DND-41 (cell line): ENCODE measurements at regions not wholly inside any gene's neighbourhood (a gene's known extent, or its start where the extent isn't known, plus 50 kb on each side); places are given as distances from the start of the nearest gene placed in this dataset.

ENCODE experiments used
- ATAC-seq: fragments of 200-7000 bp; cut with Tn5 transposase; 3 replicates; pipeline ENCODE4 v1.9.1; 2021; ENCODE audit warnings: low read depth; ENCODE audit not compliant: insufficient read depth
- DNase-seq: peaks from one replicate; pipeline ENCODE4 v3.0.0-alpha.2; 2020
- H2AFZ ChIP-seq: 2 replicates; pipeline ENCODE4 v1.6.0; 2012; ENCODE audit warnings: low read depth, low read length
- H3K27ac ChIP-seq: 2 replicates; pipeline ENCODE4 v1.5.1; 2012; ENCODE audit warnings: low read length, inconsistent platforms
- H3K27me3 ChIP-seq: fragments of 200-600 bp; sonication (generic); 2 replicates; pipeline ENCODE4 v1.6.0; 2012; ENCODE audit warnings: low read length, mild to moderate bottlenecking, inconsistent platforms; ENCODE audit not compliant: insufficient read depth, poor library complexity
- H3K36me3 ChIP-seq: 2 replicates; pipeline ENCODE4 v1.5.1; 2012; ENCODE audit warnings: low read length, inconsistent platforms; ENCODE audit not compliant: insufficient read depth
- H3K4me1 ChIP-seq: 2 replicates; pipeline ENCODE4 v1.5.1; 2012; ENCODE audit warnings: mild to moderate bottlenecking, low read length; ENCODE audit not compliant: insufficient read depth
- H3K4me2 ChIP-seq: 2 replicates; pipeline ENCODE4 v1.6.0; 2012; ENCODE audit warnings: mild to moderate bottlenecking, moderate library complexity, low read length, inconsistent platforms; ENCODE audit not compliant: insufficient read depth
- H3K4me3 ChIP-seq, 2 experiments: fragments of 200-600 bp in 1 of 2; shearing (Covaris generic) in 1 of 2; 2 replicates each; pipeline ENCODE4 v1.5.1; 2012 to 2016; ENCODE audit warnings: inconsistent platforms in 2 of 2, low read length in 2 of 2, mild to moderate bottlenecking in 2 of 2, low read depth in 1 of 2, moderate library complexity in 1 of 2
- H3K79me2 ChIP-seq: 2 replicates; pipeline ENCODE4 v1.6.0; 2012; ENCODE audit warnings: low read length, inconsistent platforms; ENCODE audit not compliant: insufficient read depth
- H3K9ac ChIP-seq: 2 replicates; pipeline ENCODE4 v1.6.0; 2012; ENCODE audit warnings: low read depth, mild to moderate bottlenecking, inconsistent platforms, low read length, moderate library complexity
- H3K9me3 ChIP-seq: 2 replicates; pipeline ENCODE4 v1.5.1; 2012; ENCODE audit warnings: low read length, moderate library complexity, mild to moderate bottlenecking, inconsistent platforms; ENCODE audit not compliant: insufficient read depth, severe bottlenecking
- H4K20me1 ChIP-seq: 2 replicates; pipeline ENCODE4 v1.6.0; 2012; ENCODE audit warnings: low read length; ENCODE audit not compliant: insufficient read depth
- EZH2 ChIP-seq: IDR thresholded peaks from 3 replicates; pipeline ENCODE4 v1.6.1; 2012; ENCODE audit warnings: borderline replicate concordance, low read depth, mild to moderate bottlenecking, moderate library complexity, low read length, inconsistent platforms; ENCODE audit not compliant: severe bottlenecking
- TF ChIP-seq, protein P1 (sequence below): IDR thresholded peaks from 2 replicates; pipeline ENCODE4 v1.5.1; 2012; ENCODE audit warnings: borderline replicate concordance, low read length, moderate library complexity, mild to moderate bottlenecking; ENCODE audit not compliant: poor library complexity, severe bottlenecking; ENCODE audit errors: extremely low read depth

DNA sequence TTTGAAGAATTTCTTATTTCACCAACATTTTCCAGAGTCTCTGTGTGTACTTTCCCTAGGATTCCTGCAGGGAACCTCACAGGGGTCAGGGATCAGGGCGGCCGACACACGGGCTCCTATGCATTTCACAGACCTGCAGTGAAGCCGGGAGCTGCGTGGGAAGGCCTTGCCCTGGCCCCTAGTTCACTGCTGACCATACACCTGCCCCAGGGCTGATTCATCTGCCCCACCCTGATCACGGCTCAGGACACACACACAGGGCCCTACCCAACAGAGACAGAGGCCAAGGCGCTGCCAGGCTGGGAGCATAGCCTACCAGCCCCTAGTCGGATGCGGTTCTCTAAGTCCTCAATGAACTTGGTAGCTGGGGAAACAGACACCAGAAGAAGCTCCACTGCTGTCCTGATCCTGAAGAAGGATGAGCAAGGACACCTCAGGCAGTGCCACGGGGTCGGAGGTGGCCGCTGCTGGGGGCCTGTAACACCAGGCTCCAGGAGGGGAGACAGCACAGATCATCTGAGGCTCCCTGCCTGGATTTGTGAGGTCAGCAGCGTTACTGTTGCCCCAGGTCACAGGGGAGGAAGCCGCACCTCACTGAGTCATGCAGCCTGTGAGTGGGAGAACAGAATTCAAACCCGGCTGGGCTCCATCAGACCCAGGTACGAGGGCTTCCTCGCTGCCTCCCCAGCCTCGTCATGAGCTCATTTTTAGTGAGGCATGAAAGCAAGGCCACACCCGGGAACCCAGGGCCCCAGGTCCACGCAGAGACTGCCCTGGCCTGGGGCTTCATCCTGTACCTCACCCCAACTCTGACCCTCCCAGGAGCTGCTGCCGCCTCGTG, 278.8 kb upstream of the PPP2R2D start:
- Histone ChIP-seq H3K27me3 (no peaks in the 10 kb centered on the region), H4K20me1 (no peaks in the 10 kb centered on the region), H3K4me3 (no peak overlapping the region), H3K4me2 (no peak overlapping the region), H3K79me2 (no peaks in the 10 kb centered on the region), H3K36me3 (no peaks in the 10 kb centered on the region), H3K9me3 (no peaks in the 10 kb centered on the region), H3K4me1 (no peaks in the 10 kb centered on the region), H3K9ac (no peak overlapping the region), H3K27ac (no peak overlapping the region), H2AFZ (no peak overlapping the region)
- TF ChIP-seq EZH2: no peak
- TF ChIP-seq, protein P1, sequence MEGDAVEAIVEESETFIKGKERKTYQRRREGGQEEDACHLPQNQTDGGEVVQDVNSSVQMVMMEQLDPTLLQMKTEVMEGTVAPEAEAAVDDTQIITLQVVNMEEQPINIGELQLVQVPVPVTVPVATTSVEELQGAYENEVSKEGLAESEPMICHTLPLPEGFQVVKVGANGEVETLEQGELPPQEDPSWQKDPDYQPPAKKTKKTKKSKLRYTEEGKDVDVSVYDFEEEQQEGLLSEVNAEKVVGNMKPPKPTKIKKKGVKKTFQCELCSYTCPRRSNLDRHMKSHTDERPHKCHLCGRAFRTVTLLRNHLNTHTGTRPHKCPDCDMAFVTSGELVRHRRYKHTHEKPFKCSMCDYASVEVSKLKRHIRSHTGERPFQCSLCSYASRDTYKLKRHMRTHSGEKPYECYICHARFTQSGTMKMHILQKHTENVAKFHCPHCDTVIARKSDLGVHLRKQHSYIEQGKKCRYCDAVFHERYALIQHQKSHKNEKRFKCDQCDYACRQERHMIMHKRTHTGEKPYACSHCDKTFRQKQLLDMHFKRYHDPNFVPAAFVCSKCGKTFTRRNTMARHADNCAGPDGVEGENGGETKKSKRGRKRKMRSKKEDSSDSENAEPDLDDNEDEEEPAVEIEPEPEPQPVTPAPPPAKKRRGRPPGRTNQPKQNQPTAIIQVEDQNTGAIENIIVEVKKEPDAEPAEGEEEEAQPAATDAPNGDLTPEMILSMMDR: no peak
- no peak for ATAC-seq
- DNase-seq: no peak

DNA sequence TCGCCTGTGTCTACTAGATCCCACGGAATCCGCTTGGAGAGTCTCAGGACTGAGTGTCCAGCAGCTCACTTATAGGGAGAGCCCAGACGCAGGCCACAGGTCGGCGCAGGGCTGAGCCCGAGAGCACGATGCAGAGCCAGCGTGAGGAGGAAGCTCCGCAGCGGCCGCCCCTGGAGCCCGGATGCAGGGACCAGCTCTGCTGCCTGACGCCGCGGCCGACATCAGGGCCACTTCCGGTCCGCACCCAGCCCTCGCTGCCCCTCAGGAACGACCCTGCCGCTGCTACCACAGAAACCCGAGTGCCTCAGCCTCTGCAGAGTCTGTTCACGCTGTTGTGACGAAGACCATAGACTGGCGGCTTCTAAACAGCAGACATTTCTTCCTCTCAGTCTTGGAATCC, 275.8 kb upstream of the PPP2R2D start:
- H3K9me3 ChIP-seq: no peaks in the 10 kb centered on the region
- ATAC-seq (no peak), DNase-seq (no peak)
- H3K9ac ChIP-seq: no peak overlapping the region
- TF ChIP-seq, protein P1: no peak
- TF ChIP-seq EZH2: no peak
- no peaks in the 10 kb centered on the region for H3K4me1 ChIP-seq
- H3K36me3 ChIP-seq: no peaks in the 10 kb centered on the region
- no peak overlapping the region for H3K27ac ChIP-seq
- no peaks in the 10 kb centered on the region for H3K27me3 ChIP-seq
- no peak overlapping the region for H3K4me2 ChIP-seq
- no peaks in the 10 kb centered on the region for H3K79me2 ChIP-seq
- no peaks in the 10 kb centered on the region for H4K20me1 ChIP-seq
- no peak overlapping the region for H3K4me3 ChIP-seq
- H2AFZ ChIP-seq: no peak overlapping the region

DNA sequence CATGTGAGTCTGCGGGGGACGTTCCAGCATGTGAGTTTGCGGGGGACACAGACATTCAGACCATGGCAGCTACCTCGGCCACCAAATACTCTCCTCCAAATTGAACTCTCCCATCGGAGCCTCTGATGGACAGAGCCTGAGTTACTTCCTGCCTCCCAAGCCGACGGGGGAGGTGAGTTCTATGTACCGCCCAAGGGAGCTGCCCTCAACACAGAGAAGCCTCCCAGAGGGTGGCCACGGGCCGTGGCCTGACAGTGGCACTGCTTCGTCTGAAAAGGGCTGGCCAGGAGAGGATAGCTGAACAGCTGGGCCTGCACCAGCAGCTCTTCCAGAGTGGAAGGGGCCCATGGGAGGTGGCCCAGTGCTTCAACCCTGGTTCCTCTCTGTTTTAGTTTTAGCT, 274.5 kb upstream of the PPP2R2D start:
- no peak for TF ChIP-seq EZH2
- TF ChIP-seq, protein P1: no peak
- no peak for ATAC-seq
- Histone ChIP-seq H3K9me3 (no peaks in the 10 kb centered on the region), H3K4me3 (no peak overlapping the region), H3K36me3 (no peaks in the 10 kb centered on the region), H3K4me2 (no peak overlapping the region), H4K20me1 (no peaks in the 10 kb centered on the region), H3K27ac (no peak overlapping the region), H3K79me2 (no peaks in the 10 kb centered on the region), H3K9ac (no peak overlapping the region), H2AFZ (no peak overlapping the region), H3K4me1 (no peaks in the 10 kb centered on the region), H3K27me3 (no peaks in the 10 kb centered on the region)
- no peak for DNase-seq
